DMS114 treated with DMSO at 0.1 percent for 48 hours (cell line): ENCODE measurements at regions not wholly inside any gene's neighbourhood (a gene's known extent, or its start where the extent isn't known, plus 50 kb on each side); places are given as distances from the start of the nearest gene placed in this dataset.
"Not testable (repeated sequence)": the region's sequence is repeated elsewhere in the genome, so short reads cannot be mapped to it uniquely, and the experiment has no call there.

Experiments used
- DNase-seq: peaks from one replicate; lab custom pipeline; 2025; ENCODE audit not compliant: unreplicated experiment; lab: John Stamatoyannopoulos, UW

- DNase-seq, result no peak
Measured at GRCh38 chr17:36844601-36845000, 92.7 kb upstream of the LHX1 start.

GRCh38 chr17:36845916-36846315, 91.4 kb upstream of the LHX1 start:
- no peak for DNase-seq

DNA sequence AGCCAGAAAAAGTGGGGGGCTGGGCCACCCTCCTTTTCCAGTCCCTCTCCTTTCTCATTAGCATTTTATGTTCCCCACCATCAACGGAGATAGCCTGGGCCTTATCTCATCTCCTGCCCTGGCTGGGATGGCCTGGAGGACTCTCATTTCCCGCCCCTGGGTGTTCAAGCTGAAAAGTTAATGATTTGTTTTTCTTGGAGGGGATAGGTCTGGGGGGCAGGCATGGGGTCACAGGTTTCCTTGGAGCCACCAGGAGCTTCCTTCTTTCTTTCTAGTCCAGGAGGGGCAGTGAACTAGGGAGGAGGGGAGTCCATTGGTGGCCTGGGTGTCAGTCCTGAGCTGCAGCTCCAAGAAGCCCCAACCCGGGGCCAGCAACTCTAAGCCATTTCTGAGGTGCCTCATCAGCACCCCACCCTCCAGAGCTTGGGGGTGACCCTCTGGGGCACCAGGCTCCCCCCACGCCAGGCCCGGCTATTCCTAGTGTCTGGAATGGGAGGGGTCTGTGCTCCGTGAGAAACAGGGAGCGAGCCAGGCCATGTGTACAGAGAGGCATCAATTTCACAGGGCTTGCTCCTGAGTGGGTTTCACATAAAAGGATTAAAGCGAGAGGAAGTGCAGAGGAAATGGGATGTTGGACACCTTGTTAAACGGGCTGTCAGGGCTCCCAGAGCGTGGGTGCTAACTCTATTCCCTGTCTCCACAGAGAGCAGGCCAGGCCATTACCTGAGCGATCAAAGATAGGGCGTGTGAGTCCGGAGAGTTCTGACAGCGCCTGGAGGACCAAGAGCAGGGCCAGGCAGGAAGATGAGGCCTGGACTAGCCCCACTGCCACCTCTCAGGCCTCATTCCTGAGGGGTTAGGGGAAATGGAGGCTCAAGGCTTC, 90.6 kb upstream of the LHX1 start:
- DNase-seq, result no peak

DNA sequence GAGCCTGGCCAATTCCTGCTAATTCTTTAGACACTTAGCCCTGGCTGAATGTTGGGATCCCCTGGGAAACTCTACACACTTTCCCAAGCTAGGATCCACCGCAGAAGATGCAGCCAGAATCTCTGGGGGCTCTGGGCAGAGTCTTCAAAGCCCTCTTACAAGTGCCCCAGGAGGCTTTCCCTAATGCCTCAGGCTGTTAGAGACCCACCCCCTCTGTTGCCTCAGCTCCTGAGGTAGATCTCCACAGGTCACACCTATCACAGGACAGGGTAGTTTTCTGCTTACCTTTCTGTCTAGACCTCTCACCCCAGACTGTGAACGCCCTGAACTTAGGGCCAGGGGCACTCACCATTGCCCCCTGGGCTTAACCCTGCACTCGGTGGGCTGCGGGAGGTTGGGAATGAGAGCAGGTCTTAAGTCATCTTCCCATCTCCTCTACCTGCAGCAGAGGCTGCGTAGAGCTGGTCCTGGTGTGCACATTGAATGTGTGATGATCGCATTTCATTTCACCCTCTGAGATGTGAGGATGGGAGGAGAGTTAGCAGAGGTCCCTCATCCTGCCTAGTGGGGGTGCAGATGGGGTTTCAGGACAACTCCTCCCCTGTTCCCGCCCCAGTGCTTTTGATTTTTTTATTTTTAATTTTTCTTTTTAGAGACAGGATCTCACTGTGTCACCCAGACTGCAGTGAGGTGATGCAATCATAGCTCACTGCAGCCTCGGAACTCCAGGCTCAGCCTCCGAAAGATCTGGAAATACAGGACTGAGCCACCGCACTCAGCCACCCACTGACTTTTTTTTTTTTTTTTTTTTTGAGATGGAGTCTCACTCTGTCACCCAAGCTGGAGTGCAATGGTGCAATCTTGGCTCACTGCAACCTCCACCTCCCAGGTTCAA, 89.0 kb upstream of the LHX1 start:
- DNase-seq, result no peak

GRCh38 chr17:36849020-36849419, 88.3 kb upstream of the LHX1 start:
- DNase-seq, result not testable (repeated sequence)

DNA sequence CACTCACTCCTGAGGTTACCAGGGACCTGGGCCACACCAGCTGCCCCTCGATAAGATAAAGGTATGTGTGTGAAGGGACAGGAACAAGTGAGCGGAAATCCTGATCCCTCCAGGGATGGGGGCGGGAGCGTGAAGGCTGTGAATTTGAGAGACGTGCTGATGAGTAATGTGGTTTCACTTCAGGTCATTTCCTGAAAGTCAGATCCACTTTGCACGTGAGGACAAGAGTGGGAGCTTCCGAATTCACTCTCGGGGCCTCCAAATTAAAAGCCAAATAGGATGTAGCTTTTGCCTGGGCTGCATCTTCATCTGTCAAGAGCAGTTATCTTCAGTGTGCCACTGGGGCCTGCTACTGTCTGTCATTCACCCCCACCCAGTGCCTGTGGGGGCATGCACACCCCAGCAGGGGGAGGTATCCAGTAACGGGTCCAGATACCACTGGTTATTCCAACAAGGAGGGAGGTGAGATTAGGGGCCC, 87.4 kb upstream of the LHX1 start:
- no peak for DNase-seq

DNA sequence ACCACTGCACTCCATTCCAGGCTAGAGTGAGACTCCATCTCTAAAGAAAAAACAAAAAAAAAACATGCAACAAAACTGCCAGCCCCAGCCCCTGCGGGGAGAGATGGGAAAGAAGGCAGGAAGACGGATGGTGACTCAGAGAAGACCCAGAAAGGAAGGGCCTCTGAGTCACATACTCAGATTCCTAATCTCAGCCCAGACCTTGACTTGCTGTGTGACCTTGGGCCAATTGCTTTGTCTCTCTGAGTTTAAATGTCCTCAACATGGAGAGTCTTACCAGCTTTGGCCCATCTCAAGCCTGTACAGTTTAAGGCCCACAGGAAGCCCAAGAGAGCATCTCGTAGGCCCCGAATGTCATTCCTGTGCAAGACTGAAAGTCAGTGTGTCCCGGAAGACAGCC, 86.5 kb upstream of the LHX1 start:
- no peak for DNase-seq

GRCh38 chr17:36851250-36851649, 86.0 kb upstream of the LHX1 start:
- DNase-seq, result no peak

GRCh38 chr17:36852478-36852877, 84.8 kb upstream of the LHX1 start:
- DNase-seq, result not testable (repeated sequence)

DNA sequence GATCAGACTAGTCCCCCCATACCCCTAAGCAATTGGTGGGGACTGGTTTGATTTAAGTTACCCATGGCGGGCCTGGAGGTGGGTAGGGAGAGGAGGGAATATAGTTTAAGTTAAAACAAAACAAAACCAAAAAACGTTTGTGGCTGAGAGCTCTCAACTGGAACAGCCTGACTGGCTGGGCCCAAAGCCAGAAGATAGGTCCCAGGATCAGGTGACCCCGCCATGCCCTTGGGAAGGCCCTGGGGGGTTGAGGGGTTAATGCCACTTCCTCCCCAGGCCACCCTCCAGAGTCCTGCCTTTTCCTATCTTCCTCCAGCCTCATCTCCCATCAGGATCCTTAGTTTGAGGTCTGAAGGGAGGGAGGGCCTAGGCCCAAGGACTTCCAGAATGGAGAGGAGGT, 82.3 kb upstream of the LHX1 start:
- DNase-seq, result no peak

- no peak for DNase-seq
Measured at GRCh38 chr17:36855459-36855858, 81.8 kb upstream of the LHX1 start.

- DNase-seq, result no peak
Measured at GRCh38 chr17:36856222-36856621, 81.1 kb upstream of the LHX1 start.

DNA sequence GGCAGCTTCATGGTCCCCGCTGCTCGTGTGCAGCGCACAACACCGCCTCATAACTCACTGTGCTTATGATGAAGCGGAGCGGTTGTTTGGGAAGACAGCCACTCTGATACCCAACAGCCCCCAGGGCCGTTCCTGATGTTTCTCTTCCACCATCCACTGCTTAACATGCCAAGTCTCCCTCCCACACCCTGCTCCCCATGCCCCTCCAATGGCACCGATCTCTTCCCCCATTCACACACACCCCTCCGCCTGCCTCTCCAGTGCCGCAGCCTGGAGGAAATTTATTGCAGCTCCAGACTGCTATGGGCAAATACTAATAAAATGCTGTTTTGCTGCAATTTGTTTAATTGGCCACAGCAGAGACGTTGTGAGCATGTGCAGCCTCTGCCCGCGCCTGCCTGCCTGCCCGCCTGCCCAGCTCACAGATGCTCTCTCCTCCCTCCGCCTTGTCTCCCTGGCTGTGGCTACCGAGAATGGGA, 80.3 kb upstream of the LHX1 start:
- DNase-seq, result no peak

- DNase-seq, result no peak
Measured at GRCh38 chr17:36857698-36858097, 79.6 kb upstream of the LHX1 start.

DNA sequence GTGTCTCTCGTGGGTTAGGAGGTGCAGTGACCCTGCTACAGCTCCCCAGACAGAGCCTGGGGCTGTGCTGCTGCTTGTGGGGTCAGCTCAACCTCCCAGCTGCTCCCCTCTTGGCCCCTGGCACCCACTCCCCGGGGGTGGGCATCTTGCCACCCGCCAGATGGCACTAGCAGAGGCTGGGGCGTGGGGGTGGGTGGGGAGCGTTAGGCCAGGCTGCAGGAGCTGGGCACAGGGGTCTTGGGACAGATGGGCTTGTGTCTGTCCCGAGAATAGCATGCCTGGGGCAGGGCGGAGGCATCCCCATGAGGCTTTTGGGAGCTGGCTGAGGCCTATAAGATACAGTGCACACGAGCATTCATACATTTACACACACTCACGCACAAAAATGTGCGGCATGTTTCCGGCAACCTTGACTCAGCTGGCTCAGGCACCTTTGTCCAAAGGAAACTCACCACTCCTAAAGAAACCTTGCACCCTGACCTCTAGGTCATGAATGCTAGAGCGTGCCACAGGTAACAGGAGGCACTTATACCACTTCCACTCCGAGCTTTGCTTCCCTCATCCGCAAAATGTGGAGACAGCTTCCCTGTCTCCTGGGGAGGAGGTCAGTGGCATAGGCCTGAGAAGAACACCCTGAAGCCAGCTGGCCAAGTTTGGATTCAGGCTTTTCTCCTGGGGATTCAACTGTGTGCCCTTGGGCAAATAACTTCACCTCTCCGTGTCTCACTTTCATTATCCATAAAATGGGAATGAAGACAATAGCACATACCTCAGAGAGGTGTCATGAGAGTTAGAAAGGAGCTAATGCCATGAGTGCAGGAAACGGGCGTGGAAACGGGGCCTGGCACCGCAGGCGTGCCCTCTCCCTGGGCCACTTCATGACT, 78.9 kb upstream of the LHX1 start:
- DNase-seq, result no peak

DNA sequence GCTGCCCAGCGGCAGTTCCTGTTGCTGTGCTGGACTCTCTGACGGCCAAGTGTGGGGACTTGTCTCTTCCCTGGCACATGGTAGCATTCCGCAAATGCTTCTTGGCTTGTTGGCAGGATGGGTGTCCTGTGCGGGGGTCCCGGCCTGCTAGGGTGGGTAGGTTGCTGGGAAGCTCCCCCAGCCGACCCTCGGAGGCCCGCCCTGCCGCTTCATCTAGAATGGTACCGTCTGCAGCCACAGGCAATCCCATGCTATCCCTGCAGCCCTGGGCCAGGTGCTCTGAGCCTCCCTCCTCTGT, 78.3 kb upstream of the LHX1 start:
- DNase-seq, result no peak

GRCh38 chr17:36859706-36860105, 77.6 kb upstream of the LHX1 start:
- DNase-seq, result no peak

- no peak for DNase-seq
Measured at GRCh38 chr17:36861531-36861930, 75.7 kb upstream of the LHX1 start.

GRCh38 chr17:36862116-36862920, 75.0 kb upstream of the LHX1 start:
- no peak for DNase-seq

GRCh38 chr17:36863131-36863530, 74.1 kb upstream of the LHX1 start:
- DNase-seq, result no peak
